GM21528 (cell line): ENCODE measurements at regions not wholly inside any gene's neighbourhood (a gene's known extent, or its start where the extent isn't known, plus 50 kb on each side); places are given as distances from the start of the nearest gene placed in this dataset.

Source experiments
- ATAC-seq: cut with Tn5 transposase; IDR thresholded peaks from one replicate; pipeline ENCODE4 v1.9.1; 2021; ENCODE audit warnings: mild to moderate bottlenecking, moderate library complexity; ENCODE audit not compliant: unreplicated experiment, low FRiP score

DNA sequence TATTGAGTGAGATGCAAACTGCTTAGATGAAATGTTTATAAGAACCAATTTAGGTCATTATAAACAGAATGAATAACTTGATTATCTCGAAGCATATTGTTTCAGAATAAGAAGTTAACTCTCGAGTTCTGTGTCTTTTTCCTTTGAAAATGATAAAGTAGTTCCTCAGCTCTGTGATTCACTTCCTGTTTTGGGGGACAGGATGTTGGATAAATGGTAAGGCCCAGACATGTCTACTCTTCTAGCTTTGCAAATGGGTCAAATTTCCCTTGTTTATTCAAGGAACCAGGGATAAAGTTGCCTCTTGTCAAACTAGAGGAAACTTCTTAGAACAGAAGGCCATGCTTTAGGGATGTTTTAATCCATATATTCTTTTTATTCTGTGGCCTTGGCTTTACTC, 246.9 kb downstream of the SOX4 start:
- ATAC-seq, result no peak

DNA sequence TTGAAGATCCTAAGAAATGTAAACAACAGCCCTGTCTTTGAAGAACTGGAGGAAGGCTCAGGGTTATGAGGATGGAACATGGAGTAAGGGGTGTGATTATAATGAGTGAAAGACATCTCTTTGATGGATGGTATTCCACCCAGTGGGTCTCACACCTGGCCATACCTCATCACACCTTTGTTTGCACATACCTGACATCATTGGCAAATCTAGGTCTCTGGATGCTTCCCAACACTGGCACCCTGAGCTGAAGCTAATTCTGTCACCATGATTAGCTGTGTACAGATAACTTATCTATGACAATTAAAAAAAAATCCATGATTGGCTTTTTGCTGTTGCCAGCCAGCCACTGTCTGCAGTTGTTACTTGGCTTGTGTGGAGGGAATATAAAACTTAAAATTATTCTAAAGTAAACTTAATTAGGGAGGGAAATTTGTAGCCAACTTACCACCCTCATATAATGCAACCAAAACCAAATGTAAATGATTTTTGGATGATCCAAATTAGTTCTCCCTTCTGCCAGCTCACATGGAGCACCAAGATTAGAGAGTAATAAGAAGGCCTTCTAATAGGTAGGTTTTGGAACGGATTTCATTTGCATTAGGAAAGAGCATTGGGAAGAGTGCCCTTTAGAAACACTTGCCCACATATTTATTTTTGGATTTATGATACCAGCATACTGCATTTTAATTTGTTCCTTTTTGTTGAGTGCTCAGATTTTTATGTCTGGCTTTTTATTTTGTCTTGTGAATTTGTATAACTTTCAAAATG, 249.5 kb downstream of the SOX4 start:
- ATAC-seq, result no peak

GRCh38 chr6:21844120-21844917, 250.8 kb downstream of the SOX4 start:
- no peak for ATAC-seq

- no peak for ATAC-seq
Observed at GRCh38 chr6:21845018-21845417, 251.5 kb downstream of the SOX4 start.

- ATAC-seq, result no peak
Observed at GRCh38 chr6:21845439-21846140, 252.0 kb downstream of the SOX4 start.

- no peak for ATAC-seq
Observed at GRCh38 chr6:21846541-21847451, 253.2 kb downstream of the SOX4 start.

DNA sequence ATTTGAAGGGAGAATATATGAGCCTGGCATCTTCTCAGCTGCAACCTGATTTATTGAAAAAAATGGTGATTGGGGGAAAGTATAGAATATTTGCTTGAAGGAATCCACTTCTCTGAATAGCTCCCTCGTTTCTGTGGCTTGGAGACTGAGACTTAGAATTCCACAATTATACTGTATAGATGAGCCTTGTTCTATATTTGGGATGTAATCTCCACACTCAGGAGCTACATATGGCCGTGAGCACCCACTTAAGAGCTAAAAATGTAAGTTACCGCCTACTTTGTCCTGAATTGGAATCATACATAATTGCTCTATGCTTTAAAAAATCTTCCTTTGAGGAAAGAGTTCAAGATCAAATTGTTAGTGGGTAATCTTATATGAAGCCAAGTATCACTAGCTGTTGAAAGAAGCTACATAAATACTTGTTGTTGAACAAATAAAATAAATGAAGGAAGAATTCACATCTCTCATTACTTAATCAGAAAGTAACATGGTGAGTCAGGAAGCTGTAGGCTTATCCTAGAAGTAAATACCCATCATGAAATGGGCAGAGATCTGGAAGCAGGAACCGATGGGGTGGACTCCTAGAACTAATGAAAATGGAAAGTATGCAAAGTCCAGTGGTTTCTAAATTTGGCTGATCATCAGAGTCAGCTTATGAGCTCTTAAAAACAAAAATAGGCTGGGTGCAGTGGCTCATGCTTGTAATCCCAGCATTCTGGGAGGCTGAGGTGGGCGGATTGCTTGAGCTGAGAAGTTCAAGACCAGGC, 254.3 kb downstream of the SOX4 start:
- no peak for ATAC-seq

DNA sequence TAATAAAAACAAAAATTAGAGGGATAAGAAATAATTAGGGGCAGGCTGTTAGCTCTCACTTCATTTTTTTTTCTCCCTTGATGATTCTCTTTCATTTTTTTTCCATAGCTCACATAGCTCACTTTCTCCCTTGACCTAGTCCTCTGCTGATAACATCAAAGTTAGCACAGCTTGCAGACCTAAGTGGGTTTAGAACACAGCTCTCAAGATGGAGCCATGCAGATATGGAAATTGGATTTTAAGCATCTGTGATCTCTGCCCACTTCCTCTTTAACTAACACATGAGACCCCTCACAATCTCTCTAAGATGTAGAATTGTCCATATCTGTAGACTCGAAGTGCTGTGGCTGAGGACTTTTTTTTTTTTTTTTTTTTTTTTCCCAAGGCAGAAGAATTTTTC, 257.1 kb downstream of the SOX4 start:
- no peak for ATAC-seq

GRCh38 chr6:21855811-21856455, 262.4 kb downstream of the SOX4 start:
- ATAC-seq, result no peak

GRCh38 chr6:21856456-21856825, 262.9 kb downstream of the SOX4 start:
- ATAC-seq, result no peak

- ATAC-seq, result no peak
Observed at GRCh38 chr6:21856844-21857243, 263.3 kb downstream of the SOX4 start.

DNA sequence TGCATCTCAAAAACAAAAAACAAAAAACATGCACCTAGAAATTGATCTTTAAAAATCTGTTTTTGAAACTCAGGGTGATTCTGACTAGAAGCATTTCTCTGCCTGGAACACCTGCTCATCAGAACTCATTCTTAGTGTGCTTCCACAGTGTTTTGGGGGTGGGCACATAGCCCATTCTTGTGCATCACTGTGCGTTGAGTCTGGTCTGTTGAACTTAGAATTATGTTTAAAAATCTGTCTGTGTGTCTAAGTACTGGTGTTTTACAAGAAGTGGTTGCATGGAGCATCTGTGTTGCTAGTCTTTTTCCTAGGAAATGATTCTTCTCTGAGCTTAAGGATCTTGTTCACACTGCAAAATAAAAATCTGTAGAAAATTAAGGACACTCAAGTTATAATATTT, 264.5 kb downstream of the SOX4 start:
- ATAC-seq, result no peak

DNA sequence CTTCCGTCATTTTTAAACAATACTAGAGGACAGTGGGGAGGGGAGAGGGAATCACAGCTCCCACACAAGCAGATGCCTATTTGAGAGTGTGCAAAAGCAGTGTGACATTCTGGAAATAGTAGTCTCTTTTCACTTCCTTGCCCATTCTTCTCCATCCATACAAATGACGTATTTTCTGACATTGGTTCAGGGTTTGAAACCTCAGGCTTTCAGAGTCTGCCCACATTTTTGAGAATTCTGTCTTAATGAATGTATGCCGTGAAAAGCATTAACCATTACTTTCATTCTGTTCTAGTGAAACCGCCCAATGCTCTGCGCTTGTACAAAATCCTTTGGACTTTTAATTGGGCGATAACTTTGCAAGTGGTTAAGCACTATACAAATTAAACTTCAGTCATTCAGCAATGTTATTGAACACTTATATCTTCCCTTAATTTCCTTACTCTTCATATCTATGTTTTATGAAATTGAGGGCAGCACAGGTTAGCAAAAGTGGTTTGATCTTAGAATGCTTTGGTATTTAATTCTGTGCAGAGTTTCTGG, 265.7 kb downstream of the SOX4 start:
- no peak for ATAC-seq

- ATAC-seq, result no peak
Observed at GRCh38 chr6:21861942-21862341, 268.4 kb downstream of the SOX4 start.

DNA sequence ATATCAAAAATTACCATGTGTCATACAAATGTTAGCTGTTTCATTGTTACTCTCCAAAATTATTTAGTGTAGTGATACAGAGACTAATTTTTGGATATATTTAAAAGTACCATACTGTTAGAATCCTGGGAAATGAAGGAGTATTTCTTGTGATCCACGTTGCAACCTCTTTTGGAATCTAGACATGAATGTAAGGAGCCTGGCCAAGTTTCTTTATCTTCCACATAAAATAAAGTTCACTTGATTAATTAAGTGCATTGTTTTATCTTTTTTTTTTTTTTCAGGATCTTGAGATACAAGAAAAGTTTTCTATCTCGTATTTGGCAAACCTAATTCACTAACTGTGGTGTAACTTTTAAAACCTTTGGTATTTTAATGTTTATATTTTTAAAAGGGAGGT, 270.7 kb downstream of the SOX4 start:
- no peak for ATAC-seq

DNA sequence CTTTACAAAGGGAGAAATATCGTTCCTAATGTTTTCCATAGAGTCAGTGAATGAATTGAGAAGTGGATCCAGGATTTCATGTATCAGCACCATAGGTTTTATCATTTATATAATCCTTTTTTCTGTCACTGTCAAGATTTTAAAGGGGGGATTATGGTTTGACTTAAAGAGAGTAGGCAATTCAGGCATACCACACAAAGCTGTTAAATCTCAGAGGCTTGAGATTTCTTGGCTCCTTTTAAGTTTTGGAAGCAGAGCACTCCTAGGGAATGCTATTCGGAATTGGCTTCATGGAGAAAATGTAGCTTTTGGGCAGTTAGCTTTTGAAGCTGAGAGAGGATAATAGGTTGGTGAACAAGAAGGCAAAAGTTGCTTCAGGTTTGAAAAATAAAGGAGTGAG, 274.7 kb downstream of the SOX4 start:
- ATAC-seq, result no peak

GRCh38 chr6:21869085-21869771, 275.7 kb downstream of the SOX4 start:
- ATAC-seq, result no peak

- ATAC-seq, result no peak
Observed at GRCh38 chr6:21870076-21870730, 276.7 kb downstream of the SOX4 start.
